ENCODE measurements at regions not wholly inside any gene's neighbourhood (a gene's known extent, or its start where the extent isn't known, plus 50 kb on each side); places are given as distances from the start of the nearest gene placed in this dataset.

DNA sequence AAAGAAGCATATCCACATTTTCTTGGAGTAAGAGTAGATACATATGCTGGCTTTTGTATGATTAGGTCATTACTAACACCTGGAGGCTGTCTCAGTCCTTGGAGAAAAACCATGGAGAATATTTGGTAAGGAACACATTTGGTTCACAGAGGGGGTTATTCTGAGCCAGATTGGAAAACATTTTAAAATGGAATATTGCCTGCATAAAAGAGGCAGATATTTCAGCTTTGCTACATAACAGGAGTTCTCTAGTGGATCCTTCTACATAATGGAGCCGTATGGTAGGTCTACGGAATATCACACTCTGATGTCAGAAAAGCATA, 415.1 kb downstream of the ADGRL2 start:
- no peak for DNase-seq (ENCODE audit: low read depth)

DNA sequence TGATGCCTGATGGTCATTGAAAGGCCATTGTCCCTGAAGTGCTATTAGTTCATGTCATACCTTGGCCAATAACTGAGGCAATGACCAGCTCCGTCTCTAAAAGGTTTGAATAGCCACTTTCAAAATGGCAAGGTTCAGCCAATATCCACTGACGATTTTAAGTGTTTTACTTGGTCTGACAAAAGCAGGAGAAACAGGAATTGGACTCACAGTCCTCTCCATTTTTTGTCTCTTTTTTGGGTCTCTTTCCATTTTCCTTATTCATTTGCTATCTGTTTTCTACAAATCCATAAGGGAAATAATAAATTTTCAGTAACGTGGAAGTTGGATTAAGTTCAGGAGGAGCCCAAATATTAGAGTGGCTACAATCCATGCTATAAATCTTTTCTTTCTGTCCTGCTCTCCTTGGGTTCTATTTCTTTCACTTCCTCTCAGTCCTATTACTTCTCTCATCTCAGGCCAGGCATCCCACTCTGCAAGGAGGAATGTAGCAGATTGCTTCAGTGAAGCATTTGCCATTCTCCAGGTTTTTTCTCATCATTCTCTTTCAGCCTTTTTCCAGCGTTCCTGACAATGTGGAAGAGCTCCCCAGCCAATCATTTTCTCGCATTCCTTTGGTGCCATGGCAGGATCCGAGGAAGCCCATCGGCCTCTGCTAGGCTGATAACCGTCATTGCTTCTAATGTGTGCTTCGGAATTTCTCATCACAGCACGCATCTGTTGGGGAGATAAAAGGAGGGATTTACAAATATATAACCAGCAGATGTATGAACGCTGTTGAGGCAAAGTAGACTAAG, 414.5 kb downstream of the ADGRL2 start:
- DNase-seq (ENCODE audit: low read depth), result no peak

DNA sequence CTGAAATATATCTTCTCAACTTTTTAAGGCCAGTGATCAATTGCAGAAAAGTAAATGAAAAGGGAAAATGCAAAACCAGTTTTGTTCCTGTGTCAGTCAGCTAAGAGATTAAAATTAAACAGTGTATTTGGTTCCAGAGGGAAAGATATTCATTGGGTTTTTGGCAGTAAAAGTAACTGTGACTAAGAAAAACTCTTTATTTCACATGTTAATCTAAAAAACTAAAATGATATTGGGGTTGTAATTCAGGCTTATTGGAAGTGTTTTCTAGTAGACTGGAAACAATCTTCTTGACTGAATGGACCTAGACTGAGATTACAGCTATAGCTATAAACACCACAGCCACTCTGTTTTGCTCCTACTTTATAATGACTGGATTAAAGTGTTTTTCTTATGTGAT, 413.9 kb downstream of the ADGRL2 start:
- no peak for DNase-seq (ENCODE audit: low read depth)

DNA sequence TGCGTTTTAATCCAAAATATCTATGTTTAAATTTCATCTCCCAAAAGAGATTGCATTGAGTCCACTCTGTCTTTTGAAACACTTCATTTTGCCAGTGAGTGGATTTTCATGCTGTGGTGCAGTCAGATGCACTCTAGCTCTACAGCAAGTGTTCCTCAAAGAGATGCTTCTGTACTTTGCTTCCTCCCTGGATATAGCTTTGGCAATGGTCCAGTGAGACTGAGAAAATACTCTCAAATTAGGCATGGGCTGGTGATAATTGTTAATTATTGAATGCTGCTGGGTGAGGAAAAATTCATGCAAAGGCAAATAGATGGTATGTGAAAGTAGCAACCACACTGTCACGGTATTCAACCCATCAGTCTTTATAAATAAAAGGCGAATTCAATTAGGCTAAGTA, 396.9 kb downstream of the ADGRL2 start:
- no peak for DNase-seq (ENCODE audit: low read depth)

DNA sequence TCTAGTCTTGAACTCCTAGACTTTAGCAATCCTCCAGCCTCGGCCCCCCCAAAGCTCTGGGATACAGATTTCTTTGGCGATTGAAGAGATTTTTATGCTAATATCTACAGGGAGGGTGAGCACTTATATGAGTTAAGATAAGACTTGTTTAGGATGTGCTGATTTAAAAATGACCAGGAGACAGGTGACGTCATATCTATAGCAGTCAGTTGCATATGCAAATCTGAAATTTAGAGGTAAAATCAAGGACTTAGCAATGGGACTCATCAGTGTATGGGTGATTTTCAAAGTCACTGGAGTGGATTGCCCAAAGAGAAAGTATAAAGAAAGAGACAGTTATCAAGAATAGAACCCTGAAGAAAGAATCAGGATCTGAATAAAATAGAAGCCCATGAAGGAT, 394.5 kb downstream of the ADGRL2 start:
- no peak for DNase-seq (ENCODE audit: low read depth)

DNA sequence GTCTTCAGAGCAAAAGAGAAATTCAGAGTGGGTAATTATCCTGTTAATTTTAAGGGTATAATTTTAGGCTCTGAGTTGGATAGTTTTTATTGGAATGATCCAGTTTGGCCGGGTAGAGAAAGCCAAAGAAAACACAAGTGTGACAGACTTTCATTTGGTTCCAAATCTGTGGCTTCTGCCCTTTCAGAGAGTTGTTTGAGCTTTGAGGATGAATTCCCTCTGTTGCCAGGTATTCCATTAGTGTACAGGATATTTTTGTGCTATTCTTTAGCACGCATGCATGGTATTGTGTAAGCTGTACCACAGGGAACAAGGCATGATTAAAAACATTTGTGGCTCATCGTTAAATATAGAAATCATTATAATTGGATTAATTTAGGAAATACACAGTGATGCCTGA, 384.4 kb downstream of the ADGRL2 start:
- DNase-seq (ENCODE audit: low read depth), result no peak

DNA sequence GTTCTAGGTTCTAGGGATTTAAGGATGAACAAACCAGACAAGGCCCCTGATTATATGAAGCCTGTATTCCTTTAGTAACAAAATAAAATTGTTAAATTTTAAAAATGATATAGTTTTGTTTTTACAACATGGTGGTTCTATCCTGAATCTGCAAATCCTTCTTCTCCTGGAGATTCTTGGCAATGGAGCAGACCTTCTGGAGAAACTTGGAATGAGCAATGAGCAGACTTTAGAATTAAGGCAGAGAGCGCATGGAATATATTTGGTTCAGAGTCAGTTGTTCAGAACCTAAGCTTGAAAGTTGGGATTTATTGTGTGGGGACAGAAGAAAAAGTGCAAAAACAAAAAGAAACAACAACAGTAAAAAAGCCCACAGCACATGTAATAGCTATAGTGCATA, 381.1 kb downstream of the ADGRL2 start:
- DNase-seq (ENCODE audit: low read depth), result no peak

DNA sequence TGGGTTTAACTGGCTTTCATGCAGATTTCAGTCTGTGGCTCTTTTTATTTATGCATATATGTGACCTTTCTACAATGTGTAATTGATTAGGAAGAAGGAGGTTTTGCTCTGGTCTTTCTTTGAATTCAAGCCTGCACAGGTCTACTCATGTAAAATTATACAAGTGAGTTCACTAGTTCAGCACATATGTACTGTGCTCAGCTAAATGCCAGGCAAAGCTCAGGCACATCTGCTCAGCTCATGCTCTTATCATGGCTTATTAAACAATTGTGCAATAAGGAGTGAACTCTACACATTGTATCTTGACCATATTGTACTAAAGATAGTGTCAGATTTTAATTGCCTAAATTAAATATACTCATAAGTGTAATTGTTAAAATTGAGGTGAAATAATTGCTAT, 378.4 kb downstream of the ADGRL2 start:
- DNase-seq (ENCODE audit: low read depth), result no peak

DNA sequence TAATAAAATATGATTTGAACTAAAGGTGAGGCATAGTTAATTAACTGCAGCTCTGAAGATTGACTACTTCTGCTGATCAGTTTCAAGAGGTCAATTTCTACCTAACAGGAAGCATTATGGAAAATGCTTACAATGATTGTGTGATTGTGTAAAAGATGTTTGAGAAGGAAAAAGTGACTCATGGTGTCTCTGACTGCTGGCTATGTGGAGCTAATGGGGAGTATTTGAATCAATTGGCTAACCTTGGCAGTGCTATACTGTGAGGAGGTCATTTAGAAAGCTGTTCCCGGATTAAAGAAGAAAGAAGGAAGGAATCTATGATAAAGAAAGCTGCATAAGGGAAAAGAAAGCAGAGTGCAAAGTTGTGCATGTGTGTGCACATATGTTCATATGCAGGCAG, 376.5 kb downstream of the ADGRL2 start:
- no peak for DNase-seq (ENCODE audit: low read depth)

DNA sequence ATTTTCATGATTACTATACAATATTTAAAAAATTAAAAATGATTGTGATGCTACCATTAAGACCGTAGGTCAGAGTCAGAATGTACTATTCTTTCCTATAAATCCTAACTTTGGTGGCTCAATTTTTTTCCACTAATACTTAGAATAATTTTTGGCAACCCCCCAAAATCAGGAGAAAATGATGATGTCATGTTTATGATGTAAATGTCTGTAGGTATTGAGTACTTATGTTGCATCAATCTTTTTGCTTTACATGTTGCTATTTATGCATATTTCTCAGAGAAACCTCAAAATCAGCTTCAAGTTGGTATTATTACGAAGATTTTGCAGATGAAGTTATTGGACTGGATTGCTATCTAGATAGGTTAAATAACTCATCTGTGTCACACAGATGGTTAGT, 371.2 kb downstream of the ADGRL2 start:
- no peak for DNase-seq (ENCODE audit: low read depth)

DNA sequence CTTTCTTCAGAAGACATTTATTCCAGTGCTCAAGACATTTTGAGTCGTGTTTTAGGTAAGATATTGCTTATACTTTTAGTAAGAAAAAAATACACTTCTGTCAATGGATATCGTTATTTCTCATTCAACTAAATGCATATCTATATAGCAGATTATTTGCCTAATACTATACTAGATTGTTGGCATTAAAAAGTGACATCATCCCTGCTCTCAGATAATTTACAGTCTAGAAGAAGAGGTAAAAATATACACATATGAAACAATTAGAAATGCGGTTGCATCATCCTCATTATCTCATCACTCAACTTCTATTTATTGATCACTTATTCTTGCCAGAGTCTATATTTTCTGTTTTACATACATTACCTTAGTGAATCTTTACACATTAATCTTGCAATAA, 367.7 kb downstream of the ADGRL2 start:
- no peak for DNase-seq (ENCODE audit: low read depth)

DNA sequence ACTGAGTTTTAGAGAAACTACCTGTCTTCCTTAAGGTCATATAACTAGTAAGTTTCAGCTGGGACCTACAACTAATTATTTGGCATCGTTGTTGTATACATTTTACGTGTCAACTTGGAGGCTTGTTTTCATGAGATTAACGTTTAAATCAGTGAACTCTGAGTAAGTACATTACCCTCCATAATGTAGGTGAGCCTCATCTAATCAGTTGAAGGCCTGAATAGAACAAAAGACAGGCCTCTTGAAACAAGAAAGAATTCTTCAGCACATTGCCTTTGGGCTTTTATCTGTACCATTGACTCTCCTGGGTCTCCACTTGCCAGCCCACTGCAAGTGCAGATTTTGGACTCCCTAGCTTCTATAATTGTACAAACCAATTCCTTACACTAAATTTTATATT, 364.6 kb downstream of the ADGRL2 start:
- DNase-seq (ENCODE audit: low read depth), result no peak

DNA sequence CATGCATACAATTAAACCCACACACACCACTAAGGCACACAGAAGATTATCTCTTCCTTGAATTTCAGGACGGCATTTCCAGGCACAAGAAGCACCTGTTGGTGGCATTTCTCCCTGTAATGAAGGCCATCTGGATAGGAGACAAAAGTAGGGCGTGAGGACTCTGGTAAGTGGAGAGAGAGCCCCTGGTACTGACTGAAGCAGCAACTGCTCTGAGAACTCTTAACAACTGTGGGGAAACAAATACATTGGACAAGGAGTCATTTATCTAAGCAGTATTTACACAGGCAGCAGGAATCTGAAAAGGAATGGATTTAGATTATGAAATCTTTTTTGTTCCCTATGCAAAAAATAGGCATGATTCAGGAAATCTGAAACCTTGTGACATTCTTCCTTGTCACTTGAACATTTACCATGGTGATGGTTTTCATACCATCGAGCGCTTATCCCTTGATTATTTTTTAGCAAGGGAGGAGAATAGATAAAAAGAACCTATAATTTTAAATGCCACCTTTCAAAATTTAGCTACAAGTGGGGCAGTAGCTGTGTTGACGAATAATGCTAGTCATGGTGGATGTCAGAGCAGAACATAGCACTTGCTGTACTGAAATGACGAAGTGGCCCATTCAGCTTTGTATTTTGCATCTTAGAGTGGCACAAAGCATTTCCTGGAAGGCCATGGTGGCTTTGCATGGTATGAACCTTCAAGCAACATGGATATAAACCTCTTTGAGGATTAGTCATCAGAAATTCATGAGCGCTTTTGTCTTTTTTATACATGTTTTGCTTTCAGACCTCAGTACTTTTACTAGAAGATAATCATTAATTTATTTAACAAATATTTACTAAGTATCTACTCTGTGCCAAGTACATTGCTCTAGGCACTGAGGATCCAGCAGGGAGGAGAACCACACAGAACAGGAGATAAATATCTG, 362.0 kb downstream of the ADGRL2 start:
- DNase-seq (ENCODE audit: low read depth), result no peak

DNA sequence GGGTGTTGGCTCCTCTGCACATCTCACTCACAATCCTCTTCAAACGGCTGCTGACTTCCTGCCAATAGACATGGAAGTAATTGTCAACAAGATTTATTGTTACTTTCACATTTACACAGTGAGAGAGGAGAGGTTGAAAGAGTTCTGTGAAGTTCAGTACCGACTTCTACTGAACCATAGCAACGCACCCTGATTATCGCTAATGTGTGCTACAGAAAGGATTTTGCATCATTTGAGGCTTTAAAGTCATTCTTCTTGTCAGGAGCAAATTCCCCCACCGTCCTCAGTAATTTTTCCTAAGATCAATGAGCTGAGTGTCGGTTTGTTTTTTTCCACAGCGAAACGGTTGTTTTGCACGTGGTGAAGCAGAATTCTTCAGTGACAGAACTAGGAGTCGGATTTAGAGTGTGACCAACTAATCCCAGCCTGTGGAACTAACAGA, 361.0 kb downstream of the ADGRL2 start:
- DNase-seq (ENCODE audit: low read depth), result no peak

DNA sequence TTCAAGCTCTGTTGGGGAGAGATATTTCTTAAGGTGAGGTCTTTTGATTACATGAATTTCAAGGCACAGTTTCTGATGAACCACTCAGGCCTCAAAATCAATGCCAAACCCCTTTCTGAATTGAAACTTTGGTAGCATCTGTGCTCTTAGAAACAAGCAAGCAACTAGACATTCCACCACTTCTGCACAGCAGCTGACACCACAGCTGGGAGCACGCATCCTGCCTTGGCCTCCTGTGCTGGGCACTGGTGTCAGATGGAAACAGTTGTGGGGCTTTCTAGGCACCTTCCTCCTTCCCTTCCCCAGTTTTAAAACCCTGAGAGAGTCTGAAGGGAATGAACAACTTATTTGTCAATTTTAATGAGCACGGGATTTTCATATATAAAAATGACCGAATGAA, 360.2 kb downstream of the ADGRL2 start:
- DNase-seq (ENCODE audit: low read depth), result no peak

DNA sequence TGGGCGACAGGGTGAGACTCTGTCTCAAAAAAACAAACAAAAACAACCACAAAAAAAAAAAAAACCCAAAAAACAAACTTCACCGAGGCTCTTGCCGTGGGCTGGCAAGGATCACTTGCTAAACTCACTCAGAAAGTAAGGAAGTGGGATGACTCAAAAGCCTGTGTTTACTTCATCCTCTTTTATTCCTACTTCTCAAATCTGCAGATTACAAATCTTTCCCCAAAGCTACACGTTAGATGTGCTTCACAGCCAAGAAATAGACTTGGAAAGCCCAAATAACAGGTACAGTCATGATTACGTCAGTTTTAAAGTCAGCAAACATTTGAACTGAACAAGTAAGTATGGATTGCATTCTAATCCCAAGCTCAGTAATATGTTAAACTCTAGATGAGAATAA, 359.3 kb downstream of the ADGRL2 start:
- no peak for DNase-seq (ENCODE audit: low read depth)

DNA sequence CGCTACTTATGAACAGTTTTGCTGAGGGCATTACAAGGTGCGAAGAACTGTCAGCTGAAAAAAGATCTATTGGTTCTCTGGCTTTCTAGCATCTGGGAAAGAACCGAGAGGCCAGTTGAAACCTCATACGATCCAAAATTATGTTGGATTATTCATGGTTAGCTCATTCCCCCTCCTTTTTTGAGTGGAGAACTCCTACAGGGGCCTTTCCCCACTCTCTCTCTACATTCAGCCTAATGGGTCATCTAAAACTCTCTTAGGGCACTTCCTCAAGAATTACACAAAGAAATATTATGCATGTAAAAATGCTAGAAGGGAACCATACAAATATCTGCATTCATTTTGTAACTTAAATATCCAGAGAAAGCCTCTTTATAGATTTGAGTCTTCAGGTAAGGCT, 358.2 kb downstream of the ADGRL2 start:
- no peak for DNase-seq (ENCODE audit: low read depth)

DNA sequence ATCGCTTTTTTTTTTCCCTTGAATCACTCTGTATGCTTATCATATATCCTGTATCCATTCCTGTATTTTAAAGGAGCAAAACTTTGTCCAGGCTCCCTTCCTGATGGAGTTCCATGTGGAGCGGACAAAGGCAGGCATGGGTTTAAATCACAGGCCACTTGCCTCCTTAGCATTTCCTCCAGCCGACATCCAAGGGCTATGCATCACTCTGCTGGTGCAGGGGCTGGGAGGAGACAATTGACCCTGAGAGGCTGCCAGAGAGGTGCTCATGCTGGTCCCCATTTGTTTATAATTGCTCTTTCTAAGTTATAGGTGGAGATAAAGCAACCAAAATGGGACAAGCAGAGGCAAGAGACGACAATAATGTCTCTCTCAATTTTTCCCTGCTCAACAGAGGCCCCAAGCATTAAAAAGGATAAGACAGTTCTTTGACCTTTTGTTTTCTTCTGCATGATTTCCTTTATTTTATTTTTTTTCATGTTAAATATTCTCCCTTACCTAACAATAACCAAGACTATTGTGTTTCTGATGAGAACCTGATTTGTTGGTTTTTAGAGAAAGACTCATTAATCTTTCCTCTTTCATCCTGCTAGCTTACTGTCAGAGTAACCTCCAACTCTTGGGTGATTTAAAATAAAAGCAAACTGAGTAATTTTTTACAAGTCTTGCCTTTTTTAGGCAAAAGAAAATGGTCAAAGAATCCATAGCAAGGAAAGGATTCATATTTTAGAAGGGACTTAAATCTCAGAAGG, 353.7 kb downstream of the ADGRL2 start:
- no peak for DNase-seq (ENCODE audit: low read depth)

DNA sequence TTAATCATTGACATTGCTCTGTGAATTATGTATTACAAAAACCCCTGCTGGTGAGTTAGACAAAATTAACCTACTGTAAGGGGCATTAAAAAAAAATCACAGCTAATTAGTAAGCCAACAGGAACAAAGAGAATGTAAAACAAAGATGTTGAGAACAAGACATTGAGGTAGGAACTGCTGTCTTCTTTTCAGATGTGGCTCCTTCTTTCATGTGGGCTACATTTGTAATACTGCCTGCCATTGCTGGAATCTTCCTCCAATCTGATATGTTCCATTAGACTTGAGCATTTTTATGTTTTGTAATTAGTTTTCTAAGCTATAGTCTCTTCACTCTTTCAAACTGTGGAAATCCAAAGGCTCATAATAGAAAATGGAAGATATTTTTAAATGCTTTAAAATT, 353.0 kb downstream of the ADGRL2 start:
- no peak for DNase-seq (ENCODE audit: low read depth)

DNA sequence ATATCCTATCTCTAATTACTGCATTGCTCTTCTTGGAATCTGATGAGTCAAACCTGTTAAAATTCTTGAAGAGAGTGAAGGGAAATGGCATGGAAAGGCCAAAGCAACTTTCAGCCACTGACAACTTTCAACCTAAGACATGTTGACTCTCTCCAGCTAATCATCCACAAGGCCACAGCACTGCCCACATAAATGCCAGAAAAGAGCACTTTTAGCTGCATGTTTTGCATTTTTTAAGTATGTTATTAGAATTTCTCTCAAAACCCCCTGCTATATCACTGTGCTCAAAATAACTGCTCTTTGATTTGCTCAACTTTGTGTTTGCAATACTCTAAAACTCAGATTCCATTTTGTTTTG, 352.5 kb downstream of the ADGRL2 start:
- DNase-seq (ENCODE audit: low read depth), result no peak

DNA sequence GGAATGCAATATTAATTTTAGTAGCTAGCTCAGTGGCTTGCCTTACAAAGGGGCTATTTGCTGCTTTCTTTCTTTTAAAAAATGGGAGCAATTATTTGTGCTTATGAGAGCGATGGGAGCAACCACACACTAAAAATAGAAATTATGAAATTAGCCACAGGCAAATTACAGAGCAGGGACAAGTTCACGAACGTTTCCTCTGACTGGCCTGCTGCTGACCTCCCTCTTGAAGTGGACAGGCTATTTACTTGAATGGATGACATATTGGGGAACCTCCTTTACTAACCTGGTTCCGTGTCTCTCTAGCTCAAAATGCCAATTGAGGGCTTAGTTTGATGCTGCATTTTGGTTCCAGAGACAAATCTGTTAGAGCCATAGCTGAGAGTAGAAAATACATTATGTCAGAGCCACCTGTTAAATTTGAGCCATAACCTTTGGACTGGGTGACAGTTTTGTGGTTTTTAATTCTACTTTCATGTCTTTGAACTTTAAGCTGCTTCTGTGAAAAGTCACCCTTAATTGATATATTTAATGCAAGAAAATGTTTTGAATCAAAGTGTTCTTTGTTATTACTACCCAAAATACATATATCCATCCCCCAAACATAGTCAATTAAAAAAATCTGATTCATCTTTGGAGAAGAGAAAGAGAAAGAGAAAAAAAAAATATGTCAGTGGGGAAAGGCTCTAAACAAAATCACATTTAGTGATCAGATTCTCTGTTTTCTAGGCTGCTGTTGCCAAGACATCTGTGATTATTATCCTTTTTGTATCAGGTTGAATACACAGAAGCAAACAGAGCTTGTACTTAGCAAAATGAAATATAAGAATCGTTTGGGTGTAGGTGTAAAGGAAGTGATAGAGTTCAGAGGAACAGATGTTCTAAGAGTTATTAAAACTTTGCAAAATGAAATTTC, 351.9 kb downstream of the ADGRL2 start:
- DNase-seq (ENCODE audit: low read depth), result no peak

DNA sequence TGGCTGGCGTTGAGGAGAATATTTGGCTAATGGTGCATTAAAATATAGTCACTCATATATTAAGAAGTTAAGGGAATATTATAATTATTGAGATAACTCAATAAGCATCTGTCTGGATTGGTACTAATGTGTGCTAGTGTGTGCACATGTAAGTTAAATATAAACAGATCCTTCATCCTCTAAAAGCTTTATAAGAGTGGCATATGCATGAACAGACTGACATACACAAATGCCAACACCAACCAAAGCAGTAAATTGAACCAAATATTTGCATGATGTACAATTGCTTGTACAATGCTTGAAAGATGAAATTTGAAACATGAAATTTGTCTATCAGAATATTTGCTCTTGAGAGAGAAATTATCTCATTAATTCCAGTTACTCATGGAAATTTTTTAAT, 344.9 kb downstream of the ADGRL2 start:
- no peak for DNase-seq (ENCODE audit: low read depth)

Measured in GM04504 (cell line).